ENCODE measurements at regions not wholly inside any gene's neighbourhood (a gene's known extent, or its start where the extent isn't known, plus 50 kb on each side); places are given as distances from the start of the nearest gene placed in this dataset.

DNA sequence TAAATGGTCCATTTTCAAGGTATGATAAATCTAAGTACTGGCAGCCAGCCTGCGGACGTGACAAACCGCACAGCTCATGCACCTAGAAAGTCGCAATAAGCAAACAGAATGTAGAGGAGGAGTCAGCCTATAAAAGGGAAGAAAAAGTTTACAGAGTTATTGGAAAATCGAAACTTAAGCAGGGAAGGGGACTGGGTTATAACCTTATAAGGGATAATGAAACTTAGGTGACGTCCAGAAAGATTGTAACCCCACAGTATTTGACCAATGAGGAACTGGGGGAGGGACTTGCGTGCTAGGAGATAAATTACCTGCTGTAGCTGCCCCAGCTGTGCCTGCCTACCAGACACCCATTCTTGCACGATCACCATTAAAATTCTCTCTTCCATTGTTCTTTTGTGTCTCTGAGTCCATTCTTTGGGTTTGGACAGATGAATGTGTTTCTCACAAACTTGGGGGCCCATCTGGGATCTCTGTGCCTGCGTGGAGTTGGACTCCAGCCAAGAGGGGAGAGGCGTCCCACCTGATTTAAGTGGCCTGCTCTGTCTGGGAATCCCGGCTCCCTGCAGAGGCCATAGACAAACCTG, 61.0 kb downstream of the ZCCHC12 start:
- CTCF ChIA-PET (ENCODE audit: low intra/inter-chr PET ratio, low total read pairs), result no interaction called here
- WGBS (ENCODE audit: low lambda C conversion rate), result 35% methylated on average over 7 of the region's 11 CpGs
- Histone ChIP-seq H3K4me3 (replicated peaks in 1 of 3; ENCODE audit: insufficient read depth in 1 of 3, low read depth in 2 of 3, low read length in 3 of 3) (no peak overlapping the region; a peak in 1 of 6 replicates), H3K9me3 (ENCODE audit: low read length) (no peaks in the 10 kb centered on the region), H3K9ac (ENCODE audit: insufficient read depth, low read depth, low read length) (no peak overlapping the region), H3K36me3 (replicated peaks in 1 of 2; ENCODE audit: control insufficient read depth in 1 of 2, insufficient read depth in 2 of 2, low read length in 2 of 2) (no peaks in the 10 kb centered on the region), H3K4me2 (ENCODE audit: low read depth, low read length) (peak overlapping the region; percentile 18; the same call in 1 of the 2 replicates), H3K27me3 (ENCODE audit: control insufficient read depth in 1 of 2, insufficient read depth in 2 of 2, low read length in 2 of 2) (no peaks in the 10 kb centered on the region), H4K20me1 (ENCODE audit: insufficient read depth, low read length) (no peaks in the 10 kb centered on the region), H3K4me1 (ENCODE audit: insufficient read depth, low read length) (peaks cover 10% of the 10 kb centered on the region; the same call in 1 of the 2 replicates), H3K27ac (ENCODE audit: extremely low read length, insufficient read depth, low read length) (no peak overlapping the region), H3K79me2 (ENCODE audit: insufficient read depth, low read length) (no peaks in the 10 kb centered on the region), H2AFZ (ENCODE audit: low read length) (no peak overlapping the region)
- FAIRE-seq (no peak), ATAC-seq (peak; percentile 45; the same call in 1 of the 3 replicates), DNase-seq (ENCODE audit: low spot score) (peak; percentile 9)
- in situ Hi-C loops (cut with HindIII; ENCODE audit: extremely low pct_ligation_motif_present, low pct_unique_long_range_greater_than_20kb) (no loop called here), intact Hi-C loops (cut with micrococcal nuclease; ENCODE audit: unreplicated experiment) (no loop called here)
- POLR2A ChIA-PET, result no interaction called here
- BruUV-seq (replicated peaks), result no TSS peak
- TF ChIP-seq NFYC (CRISPR knock-in tag; IDR thresholded peaks at IDR 0.05) (0 out of 2 replicates have a peak, but pooled peaks have one; percentile 28), SRF (IDR thresholded peaks at IDR 0.05; ENCODE audit: low read depth, low read length) (peak; percentile 80; the same call in 1 of the 2 replicates), THYN1 (CRISPR knock-in tag; IDR thresholded peaks at IDR 0.05; ENCODE audit: borderline replicate concordance, low read depth) (no peak), NFYB (CRISPR knock-in tag; IDR thresholded peaks at IDR 0.05) (peak; percentile 22; the same call in 1 of the 2 replicates)
- TF ChIP-seq, protein P1, sequence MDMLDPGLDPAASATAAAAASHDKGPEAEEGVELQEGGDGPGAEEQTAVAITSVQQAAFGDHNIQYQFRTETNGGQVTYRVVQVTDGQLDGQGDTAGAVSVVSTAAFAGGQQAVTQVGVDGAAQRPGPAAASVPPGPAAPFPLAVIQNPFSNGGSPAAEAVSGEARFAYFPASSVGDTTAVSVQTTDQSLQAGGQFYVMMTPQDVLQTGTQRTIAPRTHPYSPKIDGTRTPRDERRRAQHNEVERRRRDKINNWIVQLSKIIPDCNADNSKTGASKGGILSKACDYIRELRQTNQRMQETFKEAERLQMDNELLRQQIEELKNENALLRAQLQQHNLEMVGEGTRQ (IDR thresholded peaks at IDR 0.05; ENCODE audit: low read depth, low read length), result no peak
- TF ChIP-seq, protein P1 (CRISPR knock-in tag; IDR thresholded peaks at IDR 0.05; ENCODE audit: borderline replicate concordance), result peak; percentile 58; the same call in 1 of the 2 replicates

DNA sequence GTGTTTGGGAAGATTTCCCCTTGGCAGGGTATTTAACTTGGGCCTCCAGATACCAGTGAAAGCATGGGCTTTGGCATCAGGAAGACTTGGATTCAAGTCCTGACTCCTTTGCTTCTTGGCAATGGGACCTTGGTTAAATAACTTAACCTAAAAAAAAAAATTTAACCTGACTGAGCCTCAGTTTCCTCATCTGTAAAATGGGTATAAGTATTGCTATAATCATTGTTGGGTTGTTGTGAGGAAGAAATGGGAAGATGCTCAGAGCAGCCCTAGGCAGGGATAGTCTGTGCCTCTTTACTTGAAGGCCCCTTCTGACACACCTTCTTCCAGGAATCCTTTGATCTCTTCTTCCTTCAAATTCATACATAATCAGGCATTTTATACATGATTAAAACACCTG, 70.3 kb downstream of the ZCCHC12 start:
- H3K79me2 ChIP-seq (ENCODE audit: insufficient read depth, low read length), result no peaks in the 10 kb centered on the region
- H2AFZ ChIP-seq (ENCODE audit: low read length), result no peak overlapping the region
- no peak overlapping the region for H3K9ac ChIP-seq (ENCODE audit: insufficient read depth, low read depth, low read length)
- no peak overlapping the region for H3K27ac ChIP-seq (ENCODE audit: extremely low read length, insufficient read depth, low read length)
- ATAC-seq, result no peak
- in situ Hi-C loops (cut with HindIII; ENCODE audit: extremely low pct_ligation_motif_present, low pct_unique_long_range_greater_than_20kb), result no loop called here
- TF ChIP-seq SP2 (CRISPR knock-in tag; IDR thresholded peaks at IDR 0.05), result no peak
- no peak for TF ChIP-seq MTA1 (CRISPR knock-in tag; IDR thresholded peaks at IDR 0.05; ENCODE audit: borderline replicate concordance)
- TF ChIP-seq ZSCAN21 (CRISPR knock-in tag; IDR thresholded peaks at IDR 0.05; ENCODE audit: borderline replicate concordance), result no peak
- TF ChIP-seq RORA (CRISPR knock-in tag; IDR thresholded peaks at IDR 0.05), result no peak
- TF ChIP-seq ZNF724P (CRISPR knock-in tag; IDR thresholded peaks at IDR 0.05; ENCODE audit: borderline replicate concordance), result no peak
- no peak for TF ChIP-seq RARA (CRISPR knock-in tag; IDR thresholded peaks at IDR 0.05)
- no peak for TF ChIP-seq ZNF253 (CRISPR knock-in tag; IDR thresholded peaks at IDR 0.05; ENCODE audit: borderline replicate concordance)
- intact Hi-C loops (cut with micrococcal nuclease; ENCODE audit: unreplicated experiment), result no loop called here
- no peaks in the 10 kb centered on the region for H4K20me1 ChIP-seq (ENCODE audit: insufficient read depth, low read length)
- DNase-seq (ENCODE audit: low spot score), result no peak
- H3K27me3 ChIP-seq (ENCODE audit: control insufficient read depth in 1 of 2, insufficient read depth in 2 of 2, low read length in 2 of 2), result no peaks in the 10 kb centered on the region
- no peaks in the 10 kb centered on the region for H3K9me3 ChIP-seq (ENCODE audit: low read length)
- BruUV-seq (replicated peaks), result no TSS peak
- H3K4me2 ChIP-seq (ENCODE audit: low read depth, low read length), result no peak overlapping the region
- no peak for FAIRE-seq
- no peaks in the 10 kb centered on the region for H3K36me3 ChIP-seq (replicated peaks in 1 of 2; ENCODE audit: control insufficient read depth in 1 of 2, insufficient read depth in 2 of 2, low read length in 2 of 2)
- H3K4me3 ChIP-seq (replicated peaks in 1 of 3; ENCODE audit: insufficient read depth in 1 of 3, low read depth in 2 of 3, low read length in 3 of 3), result no peak overlapping the region
- POLR2A ChIA-PET, result no interaction called here
- no peaks in the 10 kb centered on the region for H3K4me1 ChIP-seq (ENCODE audit: insufficient read depth, low read length)
- CTCF ChIA-PET (ENCODE audit: low intra/inter-chr PET ratio, low total read pairs), result no interaction called here
